Skeletal muscle tissue (tissue), 3 donors: ENCODE measurements at regions not wholly inside any gene's neighbourhood (a gene's known extent, or its start where the extent isn't known, plus 50 kb on each side); places are given as distances from the start of the nearest gene placed in this dataset.
"Not testable (repeated sequence)": the region's sequence is repeated elsewhere in the genome, so short reads cannot be mapped to it uniquely, and the experiment has no call there.

Experiments used
- H3K27ac ChIP-seq: one replicate; pipeline ENCODE4 v1.7.0; 2013; ENCODE audit warnings: mild to moderate bottlenecking, low read depth, low read length, inconsistent platforms
- H3K27me3 ChIP-seq, 3 donors: one replicate each; pipeline ENCODE4 v1.7.0; 2013; ENCODE audit warnings: low read length in 3 of 3; ENCODE audit not compliant: control insufficient read depth in 3 of 3, insufficient read depth in 3 of 3
- H3K36me3 ChIP-seq, 3 donors: one replicate each; pipeline ENCODE4 v1.7.0; 2013; ENCODE audit warnings: low read length in 3 of 3; ENCODE audit not compliant: control insufficient read depth in 3 of 3, insufficient read depth in 3 of 3
- H3K4me1 ChIP-seq, 3 donors: one replicate each; pipeline ENCODE4 v1.7.0; 2013; ENCODE audit warnings: low read length in 3 of 3, mild to moderate bottlenecking in 3 of 3; ENCODE audit not compliant: control insufficient read depth in 3 of 3, insufficient read depth in 3 of 3
- H3K4me3 ChIP-seq, 3 donors: one replicate each; pipeline ENCODE4 v1.7.0; 2013; ENCODE audit warnings: low read length in 3 of 3
- H3K9ac ChIP-seq, 3 donors: one replicate each; pipeline ENCODE4 v1.7.0; 2013; ENCODE audit warnings: low read length in 3 of 3, mild to moderate bottlenecking in 3 of 3, moderate library complexity in 2 of 3, low read depth in 1 of 3
- H3K9me3 ChIP-seq, 3 donors: one replicate each; pipeline ENCODE4 v1.7.0; 2013; ENCODE audit warnings: low read length in 3 of 3; ENCODE audit not compliant: control insufficient read depth in 3 of 3
- donor health status: Osteomylitis.

DNA sequence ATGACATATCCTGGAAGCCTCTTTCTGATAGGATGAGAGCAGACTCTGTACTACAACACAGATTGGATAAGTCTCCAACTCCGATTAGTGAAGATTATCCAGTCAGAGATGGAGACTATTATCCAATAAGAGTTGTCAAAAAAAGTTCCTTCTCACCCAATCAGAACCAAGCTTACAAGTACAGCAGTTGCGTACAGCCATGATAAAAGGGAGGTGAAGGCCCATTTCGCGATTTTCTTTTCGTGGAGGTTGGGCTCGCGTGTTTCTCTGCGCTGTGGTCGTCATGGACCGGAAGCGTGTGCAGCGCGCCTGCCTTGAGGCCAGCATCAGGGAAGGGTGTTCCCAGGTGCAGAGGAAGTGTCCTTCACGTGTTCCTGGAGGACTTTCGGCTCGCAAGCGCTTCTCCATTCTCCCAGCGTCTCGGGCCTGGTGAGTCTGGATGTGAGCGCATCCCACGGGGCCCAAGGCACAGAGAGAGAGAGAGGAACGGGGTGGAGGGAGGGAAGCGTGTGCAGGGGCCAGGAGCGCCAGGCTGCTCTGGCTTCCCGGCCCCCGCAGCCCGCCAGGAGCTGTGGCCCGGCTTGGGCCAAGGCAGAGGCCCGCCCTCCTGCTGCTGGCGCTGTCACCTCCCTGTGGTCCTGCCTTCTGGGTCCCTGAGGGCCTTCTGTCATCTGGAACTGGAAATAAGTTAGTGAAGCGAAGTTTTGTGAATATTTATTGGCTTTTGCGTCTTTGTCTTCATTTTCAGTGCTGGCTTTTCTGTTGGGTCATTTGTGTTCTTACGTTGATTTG lies 53.9 kb downstream of the CDRT15L2 start:
- H3K9me3 ChIP-seq, H3K9ac ChIP-seq, H3K27me3 ChIP-seq, H3K4me1 ChIP-seq, H3K27ac ChIP-seq, H3K36me3 ChIP-seq, H3K4me3 ChIP-seq: not testable (repeated sequence)

DNA sequence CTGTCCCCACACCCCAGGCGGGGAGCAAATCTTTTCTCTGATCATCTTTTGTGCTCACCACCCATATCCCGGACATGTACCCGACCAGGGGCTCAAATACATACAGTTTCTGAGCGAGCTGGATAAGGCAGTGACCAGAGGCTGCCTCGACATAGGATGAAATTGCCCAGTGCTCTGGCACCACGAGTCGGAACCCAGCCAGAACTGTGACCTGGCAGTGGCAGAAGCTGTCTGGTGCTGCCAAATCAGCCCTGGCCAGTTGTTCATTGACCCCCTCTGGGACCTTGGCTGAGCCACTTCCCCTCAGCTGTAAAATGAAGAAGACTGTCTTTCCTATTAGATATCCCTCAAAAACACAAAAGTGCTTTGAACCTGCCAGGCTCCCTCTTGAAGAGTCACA lies 60.6 kb downstream of the CDRT15L2 start:
- H3K36me3 ChIP-seq, H3K4me1 ChIP-seq, H3K4me3 ChIP-seq, H3K9me3 ChIP-seq, H3K27me3 ChIP-seq, H3K9ac ChIP-seq, H3K27ac ChIP-seq: not testable (repeated sequence)

DNA sequence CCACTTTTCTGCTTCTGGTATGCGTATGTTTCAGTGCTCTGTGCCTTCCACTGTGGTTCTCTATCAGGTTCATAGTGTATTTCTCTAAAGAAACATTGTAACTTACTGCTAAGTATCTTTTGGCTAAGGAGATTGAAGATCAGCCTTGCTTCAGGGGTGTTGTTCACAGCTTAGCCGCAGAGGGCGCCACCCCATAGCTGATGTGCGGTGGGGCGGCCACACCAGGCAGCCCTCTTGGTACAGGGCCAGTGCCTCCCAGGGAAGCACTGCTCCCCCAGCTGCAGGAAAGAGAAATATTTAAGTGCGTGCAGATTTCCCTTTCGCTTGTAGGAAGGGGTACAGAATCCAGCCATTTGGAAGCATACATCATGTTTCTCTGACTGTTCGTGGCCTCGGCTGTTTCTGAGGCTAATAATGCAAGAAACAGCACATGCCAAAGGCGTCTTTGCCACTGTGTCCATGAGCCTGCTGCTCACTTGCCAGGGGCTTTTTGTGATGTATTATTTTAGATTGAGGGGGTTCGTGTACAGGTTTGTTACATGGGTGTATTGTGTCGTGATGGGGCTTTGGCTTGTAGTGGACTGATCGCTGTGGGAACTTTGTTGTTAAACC lies 67.2 kb downstream of the CDRT15L2 start:
- H3K4me3 ChIP-seq, H3K27ac ChIP-seq, H3K36me3 ChIP-seq, H3K9me3 ChIP-seq, H3K9ac ChIP-seq, H3K27me3 ChIP-seq, H3K4me1 ChIP-seq: not testable (repeated sequence)

DNA sequence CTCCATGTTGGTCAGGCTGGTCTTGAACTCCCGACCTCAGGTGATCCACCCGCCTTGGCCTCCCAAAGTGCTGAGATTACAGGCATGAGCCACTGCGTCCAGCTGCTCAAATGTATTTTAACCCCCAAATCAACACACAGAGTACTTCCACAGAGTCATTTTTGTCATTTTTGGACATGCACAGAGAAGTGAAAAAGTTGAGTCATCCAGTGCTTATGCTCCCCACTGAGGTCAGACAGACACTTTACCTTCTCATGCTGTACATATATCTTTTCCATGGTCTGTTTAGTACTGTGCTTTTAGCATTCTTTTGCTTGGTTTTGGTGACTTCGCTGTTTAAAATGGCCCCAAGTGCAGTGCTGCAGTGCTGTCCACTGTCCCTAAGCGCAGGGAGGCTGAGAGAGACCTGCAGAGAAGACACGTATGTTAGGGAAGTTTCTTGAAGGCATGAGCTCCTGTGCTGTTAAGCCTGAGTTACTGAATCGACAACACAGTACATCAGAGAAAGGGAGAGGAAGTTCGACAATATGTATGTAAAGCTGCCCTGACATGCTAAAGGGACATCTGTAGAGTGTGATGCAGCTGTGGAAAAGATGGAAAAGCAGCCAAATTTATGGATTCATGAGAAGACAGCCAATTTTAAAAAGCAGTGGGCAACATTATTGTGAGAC lies 69.7 kb downstream of the CDRT15L2 start:
- not testable (repeated sequence) for H3K27me3 ChIP-seq, H3K27ac ChIP-seq, H3K4me1 ChIP-seq, H3K4me3 ChIP-seq, H3K9me3 ChIP-seq, H3K9ac ChIP-seq, H3K36me3 ChIP-seq

DNA sequence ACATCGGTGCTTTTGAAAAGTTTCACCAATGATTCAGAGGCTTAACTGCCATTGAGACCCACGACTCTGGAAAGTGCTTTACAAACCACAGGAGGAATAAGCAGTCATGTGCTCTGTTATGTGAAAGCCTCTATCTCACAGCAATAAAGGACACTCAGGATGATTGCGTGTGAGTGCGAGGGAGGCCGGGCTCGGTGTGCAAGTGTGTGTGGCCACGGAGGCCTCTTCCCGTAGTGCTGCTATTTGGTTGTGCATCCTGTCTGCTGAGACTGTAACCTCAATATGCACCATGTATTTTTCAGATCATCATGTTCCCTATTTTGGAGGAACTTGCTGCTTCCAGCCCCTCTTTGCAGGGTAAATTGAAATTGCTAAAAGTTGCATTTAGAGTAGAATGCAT lies 71.5 kb downstream of the CDRT15L2 start:
- H3K9me3 ChIP-seq, H3K27ac ChIP-seq, H3K4me3 ChIP-seq, H3K36me3 ChIP-seq, H3K9ac ChIP-seq, H3K4me1 ChIP-seq, H3K27me3 ChIP-seq: not testable (repeated sequence)

DNA sequence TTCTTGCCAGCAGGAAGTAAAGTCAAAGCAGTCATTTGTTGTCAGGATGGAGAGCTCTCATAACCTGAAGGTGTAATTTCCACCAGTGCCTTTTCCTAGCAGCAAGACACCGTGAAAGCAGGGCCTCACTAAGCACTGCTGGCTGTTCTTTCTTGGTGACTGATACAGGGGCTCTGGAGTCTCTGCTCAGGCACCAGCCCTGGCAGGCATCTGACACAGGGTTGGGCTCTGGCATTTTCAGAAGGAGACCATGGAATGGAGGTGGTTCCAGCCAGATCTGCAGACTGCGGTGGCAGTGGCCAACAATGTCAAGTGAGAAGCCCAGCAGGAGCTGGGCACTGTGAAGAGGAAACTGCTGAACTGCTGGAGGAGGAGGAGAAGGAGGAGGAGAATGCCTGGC lies 72.2 kb downstream of the CDRT15L2 start:
- H3K4me1 ChIP-seq, H3K27ac ChIP-seq, H3K27me3 ChIP-seq, H3K9ac ChIP-seq, H3K4me3 ChIP-seq, H3K9me3 ChIP-seq, H3K36me3 ChIP-seq: not testable (repeated sequence)

DNA sequence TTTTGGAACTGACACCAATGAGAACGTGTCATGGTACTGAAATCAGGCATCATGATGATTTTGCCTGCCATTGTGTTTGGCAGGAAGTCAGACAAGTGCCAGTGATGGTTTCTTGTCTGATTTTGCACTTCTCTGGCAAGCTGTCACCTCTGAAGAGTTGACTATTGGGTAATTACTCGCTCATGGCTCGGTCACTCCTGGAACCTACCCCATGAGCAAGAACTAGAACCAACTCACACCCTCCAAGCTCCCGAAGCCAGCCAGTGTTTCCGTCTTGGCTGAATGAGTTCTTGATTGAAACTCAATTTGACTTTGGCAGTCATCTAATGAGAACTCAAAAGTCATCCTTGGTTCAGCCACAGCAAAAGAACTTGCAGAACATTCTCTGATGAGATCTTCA lies 73.9 kb downstream of the CDRT15L2 start:
- not testable (repeated sequence) for H3K4me1 ChIP-seq, H3K9ac ChIP-seq, H3K9me3 ChIP-seq, H3K27ac ChIP-seq, H3K27me3 ChIP-seq, H3K36me3 ChIP-seq, H3K4me3 ChIP-seq

DNA sequence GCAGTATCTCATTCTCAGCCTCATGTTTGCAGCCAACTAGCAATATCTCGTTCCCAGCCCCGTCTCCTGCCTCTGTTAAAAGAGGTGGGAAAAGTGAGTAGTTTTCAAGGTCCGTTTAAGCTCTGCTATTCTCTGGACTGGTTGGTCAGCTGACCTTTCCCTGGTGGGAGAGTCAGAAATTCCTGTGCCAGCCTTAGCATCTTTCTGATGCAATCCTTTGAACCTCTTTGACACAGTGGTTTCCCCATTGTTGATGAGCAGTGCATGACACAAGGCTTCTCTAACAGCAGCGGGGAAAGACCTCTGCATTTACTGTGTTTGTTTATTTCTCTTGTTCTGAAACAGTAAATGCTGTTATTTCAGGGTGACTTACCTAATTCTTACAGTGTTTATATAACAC lies 74.6 kb downstream of the CDRT15L2 start:
- H3K36me3 ChIP-seq, H3K4me1 ChIP-seq, H3K9ac ChIP-seq, H3K4me3 ChIP-seq, H3K27me3 ChIP-seq, H3K9me3 ChIP-seq, H3K27ac ChIP-seq: not testable (repeated sequence)

DNA sequence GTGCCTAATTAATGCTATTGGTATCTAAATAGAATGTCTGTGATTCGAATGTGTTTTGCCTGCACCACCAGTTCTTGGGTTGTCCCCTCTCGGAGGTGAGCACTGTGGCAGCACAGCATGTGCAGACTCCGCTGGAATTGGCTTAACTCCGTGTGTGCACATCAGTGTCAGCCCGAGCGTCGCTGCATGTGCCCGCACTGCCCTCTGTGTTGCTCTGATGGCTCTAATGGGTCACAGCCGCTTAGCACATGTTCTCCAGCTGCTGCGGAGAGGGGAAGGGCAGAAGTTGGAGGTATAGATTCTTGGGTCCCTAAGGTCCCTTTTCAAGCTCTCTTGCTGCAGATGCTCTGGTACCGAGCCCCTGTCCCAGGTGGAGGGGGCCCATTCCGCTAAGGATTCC lies 75.1 kb downstream of the CDRT15L2 start:
- H3K4me3 ChIP-seq, H3K4me1 ChIP-seq, H3K9me3 ChIP-seq, H3K27ac ChIP-seq, H3K36me3 ChIP-seq, H3K9ac ChIP-seq, H3K27me3 ChIP-seq: not testable (repeated sequence)

DNA sequence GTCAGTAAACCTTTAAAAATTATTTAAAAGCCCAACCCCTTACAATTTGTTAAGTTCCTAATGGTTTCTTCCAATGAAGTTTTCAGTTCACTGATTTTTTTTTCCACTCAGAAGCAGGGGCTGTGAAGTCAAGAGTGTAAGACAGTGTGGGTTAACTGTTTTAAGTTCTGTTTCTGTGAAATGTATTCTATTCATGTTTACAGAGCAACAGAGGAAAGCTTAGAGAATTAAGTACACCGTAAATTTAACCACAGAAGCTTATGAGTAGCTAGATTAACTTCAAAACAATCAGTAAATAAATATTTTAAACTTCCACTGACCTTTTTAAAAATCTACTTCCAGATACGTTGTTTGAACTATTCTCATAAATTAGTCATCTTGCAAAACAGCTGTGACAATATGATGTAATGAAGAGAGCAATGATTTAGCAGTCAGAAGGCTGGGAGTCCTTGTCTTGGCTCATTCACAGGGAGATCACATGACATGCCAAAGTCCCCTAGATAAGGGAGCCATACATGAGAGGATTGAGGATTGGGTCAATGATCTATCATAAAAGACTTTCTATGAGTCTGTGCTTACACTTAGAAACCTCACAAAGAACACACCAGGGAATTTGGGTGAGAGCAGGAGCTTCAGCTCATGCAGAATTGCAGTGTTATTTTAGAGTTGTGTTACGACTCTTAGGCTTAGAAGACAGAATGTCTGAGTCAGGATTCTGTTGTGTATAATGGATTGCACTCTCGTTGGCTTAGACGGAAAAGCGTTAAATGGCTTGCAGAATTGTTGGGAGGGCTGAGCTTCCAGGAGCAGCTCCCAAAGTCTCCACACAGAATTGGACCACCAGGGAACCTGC lies 85.8 kb downstream of the CDRT15L2 start:
- H3K27ac ChIP-seq, H3K4me1 ChIP-seq, H3K9me3 ChIP-seq, H3K36me3 ChIP-seq, H3K27me3 ChIP-seq, H3K9ac ChIP-seq, H3K4me3 ChIP-seq: not testable (repeated sequence)
